ENCODE measurements at regions not wholly inside any gene's neighbourhood (a gene's known extent, or its start where the extent isn't known, plus 50 kb on each side); places are given as distances from the start of the nearest gene placed in this dataset.

GRCh38 chr13:33945477-33945876 is 127.5 kb downstream of the RFC3 start:
- TF ChIP-seq CTCF (conservative IDR thresholded peaks at IDR 0.05; ENCODE audit: low read length) (no peak), EZH2phosphoT487 (IDR thresholded peaks at IDR 0.05; ENCODE audit: borderline replicate concordance) (no peak)
